Adrenal gland (tissue), 5 donors: ENCODE measurements at regions not wholly inside any gene's neighbourhood (a gene's known extent, or its start where the extent isn't known, plus 50 kb on each side); places are given as distances from the start of the nearest gene placed in this dataset.

ENCODE experiments used
- CTCF ChIP-seq, 6 experiments: fragments of 450-650 bp in 4 of 6; fragments of 200-600 bp in 2 of 6; sonication (generic) in 1 of 6; IDR thresholded peaks; 1 replicate in 5 of 6; 2 replicates in 1 of 6; pipeline versions ENCODE4 v1.5.1 to v1.8.0; 2016 to 2021; ENCODE audit warnings: antibody characterized with exemption in 6 of 6, mild to moderate bottlenecking in 2 of 6, moderate library complexity in 1 of 6
- POLR2A ChIP-seq, 2 donors: fragments of 450-650 bp; IDR thresholded peaks; one replicate each; pipeline ENCODE4 v1.6.1; 2017; ENCODE audit warnings: antibody characterized with exemption in 2 of 2, mild to moderate bottlenecking in 2 of 2, moderate library complexity in 1 of 2
- donor health status: DM: no; HTN: no; CAD: no.

GRCh38 chr3:147736226-147736625, 327.1 kb downstream of the ZIC1 start:
- no peak for TF ChIP-seq POLR2A (IDR thresholded peaks at IDR 0.05)
- no peak for TF ChIP-seq CTCF (IDR thresholded peaks at IDR 0.05)
